RWPE2 (cell line): ENCODE measurements at regions not wholly inside any gene's neighbourhood (a gene's known extent, or its start where the extent isn't known, plus 50 kb on each side); places are given as distances from the start of the nearest gene placed in this dataset.

Source experiments
- ATAC-seq: fragments of 200-7000 bp; cut with Tn5 transposase; 3 replicates; pipeline ENCODE4 v1.9.1; 2021; ENCODE audit warnings: low read depth
- DNase-seq: peaks from one replicate; pipeline ENCODE4 v3.0.0-alpha.2; 2020; ENCODE audit warnings: low spot score
- H3K27ac ChIP-seq: fragments of 450-650 bp; 2 replicates; pipeline ENCODE4 v1.5.1; 2017; ENCODE audit warnings: mild to moderate bottlenecking; ENCODE audit not compliant: poor library complexity, severe bottlenecking
- H3K27me3 ChIP-seq: fragments of 250-450 bp; sonication (Bioruptor Pico); 2 replicates; pipeline ENCODE4 v1.5.1; 2021; ENCODE audit warnings: mild to moderate bottlenecking, moderate library complexity; ENCODE audit not compliant: insufficient read depth, poor library complexity, severe bottlenecking
- H3K36me3 ChIP-seq: fragments of 250-450 bp; sonication (Bioruptor Pico); 2 replicates; pipeline ENCODE4 v1.5.1; 2020; ENCODE audit warnings: low read depth, mild to moderate bottlenecking, moderate library complexity
- H3K4me1 ChIP-seq: fragments of 250-450 bp; sonication (Bioruptor Pico); 2 replicates; pipeline ENCODE4 v1.5.1; 2021; ENCODE audit warnings: mild to moderate bottlenecking, moderate library complexity; ENCODE audit not compliant: insufficient read depth, poor library complexity, severe bottlenecking
- H3K4me3 ChIP-seq: fragments of 250-450 bp; sonication (Bioruptor Pico); 2 replicates; pipeline ENCODE4 v1.5.1; 2021; ENCODE audit warnings: mild to moderate bottlenecking, moderate library complexity; ENCODE audit not compliant: severe bottlenecking
- H3K9me3 ChIP-seq: fragments of 250-450 bp; sonication (Bioruptor Pico); 2 replicates; pipeline ENCODE4 v1.5.1; 2021; ENCODE audit warnings: mild to moderate bottlenecking, moderate library complexity; ENCODE audit not compliant: severe bottlenecking
- CTCF ChIP-seq: fragments of 450-650 bp; IDR thresholded peaks from one replicate; pipeline ENCODE4 v1.5.1; 2017; ENCODE audit warnings: mild to moderate bottlenecking, moderate library complexity; ENCODE audit not compliant: poor library complexity, severe bottlenecking

GRCh38 chr4:123739806-123740205, 343.2 kb downstream of the SPRY1 start:
- H3K4me1 ChIP-seq = no peaks in the 10 kb centered on the region
- H3K36me3 ChIP-seq = no peaks in the 10 kb centered on the region
- no peaks in the 10 kb centered on the region for H3K27me3 ChIP-seq
- no peak for ATAC-seq
- DNase-seq = no peak
- TF ChIP-seq CTCF = no peak
- no peak overlapping the region for H3K27ac ChIP-seq
- no peak overlapping the region for H3K4me3 ChIP-seq
- H3K9me3 ChIP-seq = no peaks in the 10 kb centered on the region

GRCh38 chr4:123740236-123740635, 343.6 kb downstream of the SPRY1 start:
- no peak overlapping the region for H3K4me3 ChIP-seq
- no peaks in the 10 kb centered on the region for H3K9me3 ChIP-seq
- DNase-seq (no peak), ATAC-seq (no peak)
- H3K4me1 ChIP-seq = no peaks in the 10 kb centered on the region
- H3K27ac ChIP-seq = no peak overlapping the region
- no peak for TF ChIP-seq CTCF
- no peaks in the 10 kb centered on the region for H3K36me3 ChIP-seq
- no peaks in the 10 kb centered on the region for H3K27me3 ChIP-seq

GRCh38 chr4:123741906-123742305, 345.3 kb downstream of the SPRY1 start:
- Histone ChIP-seq H3K4me1 (no peaks in the 10 kb centered on the region), H3K27ac (no peak overlapping the region), H3K9me3 (no peaks in the 10 kb centered on the region), H3K36me3 (no peaks in the 10 kb centered on the region), H3K4me3 (no peak overlapping the region), H3K27me3 (no peaks in the 10 kb centered on the region)
- ATAC-seq (no peak), DNase-seq (no peak)
- TF ChIP-seq CTCF = no peak

- ATAC-seq = no peak
- Histone ChIP-seq H3K27me3 (no peaks in the 10 kb centered on the region), H3K4me3 (no peak overlapping the region), H3K9me3 (no peaks in the 10 kb centered on the region), H3K27ac (no peak overlapping the region), H3K4me1 (no peaks in the 10 kb centered on the region), H3K36me3 (no peaks in the 10 kb centered on the region)
- no peak for TF ChIP-seq CTCF
- DNase-seq = no peak
Observed at GRCh38 chr4:123743848-123744247, 347.3 kb downstream of the SPRY1 start.

GRCh38 chr4:123744664-123745290, 348.2 kb downstream of the SPRY1 start:
- Histone ChIP-seq H3K27ac (no peak overlapping the region), H3K4me3 (no peak overlapping the region), H3K36me3 (no peaks in the 10 kb centered on the region), H3K4me1 (no peaks in the 10 kb centered on the region), H3K27me3 (no peaks in the 10 kb centered on the region), H3K9me3 (no peaks in the 10 kb centered on the region)
- no peak for ATAC-seq
- DNase-seq = no peak
- TF ChIP-seq CTCF = no peak
